ENCODE measurements at regions not wholly inside any gene's neighbourhood (a gene's known extent, or its start where the extent isn't known, plus 50 kb on each side); places are given as distances from the start of the nearest gene placed in this dataset.

DNA sequence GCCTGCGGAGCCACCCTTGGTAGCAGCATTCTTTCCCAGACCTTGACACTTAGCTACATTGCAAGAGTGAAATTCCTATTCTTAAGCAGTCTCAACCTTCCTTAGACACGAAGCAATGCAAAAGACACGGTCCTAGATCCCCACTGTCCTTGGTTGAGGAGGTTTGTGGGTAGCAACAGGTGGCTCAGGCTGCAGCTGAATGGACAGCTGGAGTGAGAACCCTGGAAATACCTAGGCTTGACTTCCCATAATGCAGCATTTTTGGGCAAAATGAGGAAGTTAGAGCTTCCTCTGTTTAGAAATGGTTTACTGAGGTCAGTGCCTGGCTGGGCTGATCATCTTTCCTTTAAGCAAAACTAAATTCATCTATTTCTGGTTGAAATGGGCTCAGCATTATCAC lies 296.6 kb downstream of the RFC3 start:
- H3K79me2 ChIP-seq (ENCODE audit: insufficient read depth, low read depth), result no peaks in the 10 kb centered on the region
- H3K36me3 ChIP-seq (ENCODE audit: insufficient read depth), result no peaks in the 10 kb centered on the region
- H3K4me3 ChIP-seq (IDR thresholded peaks at IDR 0.05; ENCODE audit: insufficient read depth, low read depth, low read length), result no peak overlapping the region
- H3K4me1 ChIP-seq (ENCODE audit: low read depth, poor library complexity, severe bottlenecking), result no peaks in the 10 kb centered on the region
- no peaks in the 10 kb centered on the region for H3K27me3 ChIP-seq (ENCODE audit: insufficient read depth, low read depth)
- H4K20me1 ChIP-seq (ENCODE audit: insufficient read depth), result no peaks in the 10 kb centered on the region
- TF ChIP-seq, protein P1, sequence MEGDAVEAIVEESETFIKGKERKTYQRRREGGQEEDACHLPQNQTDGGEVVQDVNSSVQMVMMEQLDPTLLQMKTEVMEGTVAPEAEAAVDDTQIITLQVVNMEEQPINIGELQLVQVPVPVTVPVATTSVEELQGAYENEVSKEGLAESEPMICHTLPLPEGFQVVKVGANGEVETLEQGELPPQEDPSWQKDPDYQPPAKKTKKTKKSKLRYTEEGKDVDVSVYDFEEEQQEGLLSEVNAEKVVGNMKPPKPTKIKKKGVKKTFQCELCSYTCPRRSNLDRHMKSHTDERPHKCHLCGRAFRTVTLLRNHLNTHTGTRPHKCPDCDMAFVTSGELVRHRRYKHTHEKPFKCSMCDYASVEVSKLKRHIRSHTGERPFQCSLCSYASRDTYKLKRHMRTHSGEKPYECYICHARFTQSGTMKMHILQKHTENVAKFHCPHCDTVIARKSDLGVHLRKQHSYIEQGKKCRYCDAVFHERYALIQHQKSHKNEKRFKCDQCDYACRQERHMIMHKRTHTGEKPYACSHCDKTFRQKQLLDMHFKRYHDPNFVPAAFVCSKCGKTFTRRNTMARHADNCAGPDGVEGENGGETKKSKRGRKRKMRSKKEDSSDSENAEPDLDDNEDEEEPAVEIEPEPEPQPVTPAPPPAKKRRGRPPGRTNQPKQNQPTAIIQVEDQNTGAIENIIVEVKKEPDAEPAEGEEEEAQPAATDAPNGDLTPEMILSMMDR (conservative IDR thresholded peaks at IDR 0.05; ENCODE audit: low read depth, low read length), result no peak
- H3K27ac ChIP-seq, result no peak overlapping the region
- no peak overlapping the region for H2AFZ ChIP-seq (ENCODE audit: low read depth)
- no peak overlapping the region for H3K4me2 ChIP-seq
- no peak overlapping the region for H3K9ac ChIP-seq

DNA sequence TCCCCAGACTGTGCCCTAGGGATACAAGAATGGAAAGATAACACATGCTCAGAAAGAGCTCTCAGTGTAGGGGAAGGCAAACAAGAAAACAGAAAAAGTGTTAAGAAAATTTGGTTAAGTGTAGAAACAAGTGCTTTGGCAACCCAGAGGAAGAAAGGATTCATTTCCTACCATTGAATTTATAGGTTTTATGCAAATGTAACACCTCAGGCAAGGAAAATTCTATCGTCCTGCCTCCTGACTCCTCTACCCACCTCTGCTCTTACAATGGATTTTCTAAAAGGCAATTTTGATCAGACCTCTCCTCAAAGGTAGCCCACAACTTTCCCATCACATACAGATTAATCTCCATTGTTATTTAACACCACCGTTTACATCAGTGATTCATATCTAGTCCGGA lies 298.7 kb downstream of the RFC3 start:
- H2AFZ ChIP-seq (ENCODE audit: low read depth), result no peak overlapping the region

DNA sequence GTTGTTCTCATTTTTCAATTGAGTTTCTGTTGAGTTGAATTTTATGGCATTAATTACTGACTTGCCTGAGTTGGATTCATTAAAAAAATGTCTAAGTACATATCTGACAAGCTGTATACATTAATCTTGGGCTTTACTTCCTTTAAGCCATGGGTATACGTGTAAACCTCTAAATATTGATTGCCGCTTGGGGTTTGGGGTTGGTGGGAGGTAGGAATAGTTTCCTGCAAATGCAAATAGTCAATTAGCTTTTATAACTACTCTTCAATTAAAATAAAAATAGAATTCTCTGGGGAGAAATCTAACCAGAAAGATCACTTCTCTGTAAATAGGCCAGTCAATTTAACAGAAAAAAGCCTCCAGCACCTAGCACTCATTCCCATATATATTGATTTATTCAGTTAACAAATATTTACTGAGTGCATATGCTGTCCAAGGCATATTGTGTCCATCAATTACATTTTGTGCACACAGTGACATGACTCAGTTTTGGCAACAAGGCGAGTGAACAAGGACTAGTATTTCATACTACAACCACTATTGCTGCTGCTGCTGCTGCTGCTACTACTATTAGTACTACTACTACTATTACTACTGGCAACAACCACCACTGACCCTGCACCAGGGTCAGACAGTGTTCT lies 306.8 kb downstream of the RFC3 start:
- H3K4me1 ChIP-seq (ENCODE audit: low read depth, poor library complexity, severe bottlenecking), result no peaks in the 10 kb centered on the region
- no peaks in the 10 kb centered on the region for H3K79me2 ChIP-seq (ENCODE audit: insufficient read depth, low read depth)
- H3K27ac ChIP-seq, result no peak overlapping the region
- TF ChIP-seq, protein P1 (conservative IDR thresholded peaks at IDR 0.05; ENCODE audit: low read depth, low read length), result no peak
- no peaks in the 10 kb centered on the region for H3K27me3 ChIP-seq (ENCODE audit: insufficient read depth, low read depth)
- H3K9ac ChIP-seq, result no peak overlapping the region
- no peaks in the 10 kb centered on the region for H4K20me1 ChIP-seq (ENCODE audit: insufficient read depth)
- H2AFZ ChIP-seq (ENCODE audit: low read depth), result no peak overlapping the region
- no peaks in the 10 kb centered on the region for H3K36me3 ChIP-seq (ENCODE audit: insufficient read depth)
- no peak overlapping the region for H3K4me3 ChIP-seq (IDR thresholded peaks at IDR 0.05; ENCODE audit: insufficient read depth, low read depth, low read length)
- H3K4me2 ChIP-seq, result no peak overlapping the region

More for the DNA sequence above, 298.7 kb downstream of the RFC3 start:
- Histone ChIP-seq H3K36me3 (ENCODE audit: insufficient read depth) (no peaks in the 10 kb centered on the region), H3K79me2 (ENCODE audit: insufficient read depth, low read depth) (no peaks in the 10 kb centered on the region), H3K4me3 (IDR thresholded peaks at IDR 0.05; ENCODE audit: insufficient read depth, low read depth, low read length) (no peak overlapping the region), H4K20me1 (ENCODE audit: insufficient read depth) (no peaks in the 10 kb centered on the region), H3K4me1 (ENCODE audit: low read depth, poor library complexity, severe bottlenecking) (no peaks in the 10 kb centered on the region), H3K27me3 (ENCODE audit: insufficient read depth, low read depth) (no peaks in the 10 kb centered on the region), H3K4me2 (no peak overlapping the region), H3K9ac (no peak overlapping the region), H3K27ac (no peak overlapping the region)
- TF ChIP-seq, protein P1 (conservative IDR thresholded peaks at IDR 0.05; ENCODE audit: low read depth, low read length), result no peak

DNA sequence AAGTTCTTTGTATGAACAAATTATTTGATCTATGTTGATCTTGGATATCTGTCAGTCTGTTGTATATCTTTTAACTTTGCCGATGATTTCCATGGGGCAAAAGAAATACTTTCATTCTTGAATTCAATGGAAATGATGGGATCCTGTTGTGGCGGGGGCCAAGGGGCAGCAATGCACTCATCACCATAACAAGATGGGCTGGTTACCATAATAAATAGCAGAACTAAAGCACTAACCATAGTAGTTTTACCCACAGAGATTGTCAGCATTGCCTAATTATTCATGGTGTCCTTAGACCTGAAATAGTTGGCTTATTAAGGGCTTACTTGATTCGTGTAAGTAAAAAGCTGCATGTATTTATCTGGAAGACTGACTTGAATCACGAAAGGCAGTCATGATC lies 309.6 kb downstream of the RFC3 start:
- H3K4me2 ChIP-seq, result no peak overlapping the region
- no peaks in the 10 kb centered on the region for H3K36me3 ChIP-seq (ENCODE audit: insufficient read depth)
- H3K4me1 ChIP-seq (ENCODE audit: low read depth, poor library complexity, severe bottlenecking), result no peaks in the 10 kb centered on the region
- no peaks in the 10 kb centered on the region for H3K79me2 ChIP-seq (ENCODE audit: insufficient read depth, low read depth)
- H3K4me3 ChIP-seq (IDR thresholded peaks at IDR 0.05; ENCODE audit: insufficient read depth, low read depth, low read length), result no peak overlapping the region
- H4K20me1 ChIP-seq (ENCODE audit: insufficient read depth), result no peaks in the 10 kb centered on the region
- TF ChIP-seq, protein P1 (conservative IDR thresholded peaks at IDR 0.05; ENCODE audit: low read depth, low read length), result no peak
- no peak overlapping the region for H3K27ac ChIP-seq
- no peak overlapping the region for H3K9ac ChIP-seq
- no peak overlapping the region for H2AFZ ChIP-seq (ENCODE audit: low read depth)
- H3K27me3 ChIP-seq (ENCODE audit: insufficient read depth, low read depth), result no peaks in the 10 kb centered on the region

All from KMS-11 (cell line).